HG03460 (cell line): ENCODE measurements at regions not wholly inside any gene's neighbourhood (a gene's known extent, or its start where the extent isn't known, plus 50 kb on each side); places are given as distances from the start of the nearest gene placed in this dataset.
"Not testable (repeated sequence)": the region's sequence is repeated elsewhere in the genome, so short reads cannot be mapped to it uniquely, and the experiment has no call there.

ENCODE experiments used
- ATAC-seq: cut with Tn5 transposase; IDR thresholded peaks from one replicate; pipeline ENCODE4 v1.9.1; 2021; ENCODE audit not compliant: unreplicated experiment

GRCh38 chr12:91773749-91774429, 371.8 kb downstream of the BTG1 start:
- no peak for ATAC-seq

DNA sequence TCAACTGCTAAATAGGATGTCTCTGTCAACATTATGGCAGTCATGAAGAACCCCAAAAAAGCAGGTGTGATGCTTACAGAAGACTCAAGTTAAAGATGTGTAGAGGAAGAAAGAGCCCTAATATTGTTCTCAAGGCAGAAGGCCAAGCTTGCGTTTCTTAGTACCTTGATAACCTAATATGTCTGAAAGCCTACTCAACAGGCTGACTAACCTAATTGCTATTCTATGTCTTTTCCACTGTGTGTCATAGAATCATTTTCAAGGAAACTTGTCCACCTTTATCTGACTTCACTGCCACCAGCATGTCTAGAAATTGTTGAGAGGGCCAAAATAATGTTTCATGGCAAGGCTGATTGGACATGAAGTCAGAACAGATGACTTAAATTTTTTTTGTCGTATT, 373.2 kb downstream of the BTG1 start:
- no peak for ATAC-seq

- ATAC-seq, result no peak
Measured at GRCh38 chr12:91769736-91770135, 375.9 kb downstream of the BTG1 start.

DNA sequence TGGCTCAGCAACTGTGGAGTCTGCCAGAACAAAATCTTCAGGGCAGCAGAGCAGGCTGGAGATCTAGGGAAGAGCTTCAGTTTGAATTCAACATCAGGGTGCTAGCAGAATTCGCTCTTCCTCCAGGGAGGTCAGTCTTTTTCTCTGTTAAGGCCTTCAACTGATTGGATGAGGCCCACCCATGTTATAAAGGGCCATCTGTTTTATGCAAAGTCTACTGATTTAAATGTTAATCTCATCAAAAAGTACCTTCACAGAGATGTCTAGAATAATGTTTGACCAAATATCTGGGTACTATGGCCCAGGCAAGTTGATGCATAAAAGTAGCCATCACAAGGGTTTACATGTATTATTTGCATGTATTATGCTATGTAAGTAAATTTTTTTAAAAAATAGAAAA, 378.4 kb downstream of the BTG1 start:
- ATAC-seq, result no peak

DNA sequence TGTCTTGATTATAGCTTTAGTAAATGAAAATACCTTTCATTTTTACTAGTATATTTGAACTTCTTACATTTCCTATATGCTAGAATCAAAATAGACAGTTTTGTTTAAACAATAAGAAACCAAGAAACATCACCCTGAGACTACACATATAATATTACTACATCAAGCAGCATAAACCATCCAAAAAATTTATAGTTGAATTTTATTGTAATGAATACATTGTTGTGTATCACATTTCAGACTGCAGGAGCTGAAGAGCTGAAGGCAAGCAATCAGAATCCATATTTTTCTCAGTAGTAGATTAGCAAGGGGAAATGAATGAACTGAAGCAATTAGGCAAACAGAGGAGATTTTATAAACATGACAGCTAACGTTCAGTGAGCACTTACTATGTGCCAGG, 379.2 kb downstream of the BTG1 start:
- ATAC-seq, result no peak

DNA sequence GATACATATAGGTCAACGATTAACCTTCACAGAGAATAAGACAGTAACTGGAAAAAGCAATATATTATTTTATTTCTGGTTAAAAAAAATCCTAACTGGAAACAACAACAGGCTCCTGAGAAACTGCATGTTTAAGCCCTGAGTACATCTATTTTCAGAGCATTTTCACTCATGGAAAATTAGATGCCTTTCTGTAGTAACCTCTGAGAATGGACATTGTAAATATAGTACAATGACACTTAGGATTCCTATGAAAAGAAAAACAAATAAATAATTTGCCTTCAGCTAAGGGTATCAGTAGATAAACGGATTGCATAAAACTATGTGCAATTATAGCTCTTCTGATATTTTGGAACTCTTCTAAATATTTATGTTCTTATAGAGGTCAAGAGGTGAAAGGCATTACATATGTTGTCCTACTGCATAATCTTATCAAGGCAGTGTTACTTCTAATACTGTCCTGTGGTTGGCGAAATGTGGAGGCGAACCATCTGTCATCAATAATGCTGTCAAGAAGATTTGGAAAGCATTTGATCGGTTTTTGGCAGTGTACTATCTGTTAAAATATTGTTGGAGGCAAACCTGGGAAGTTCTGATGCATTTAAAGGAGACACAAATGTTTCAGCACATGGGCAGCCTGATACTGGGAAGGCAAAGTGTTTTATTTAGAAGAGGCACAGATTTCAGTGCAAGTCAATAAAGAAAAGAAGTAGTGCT, 381.8 kb downstream of the BTG1 start:
- no peak for ATAC-seq

GRCh38 chr12:91753649-91754048, 392.0 kb downstream of the BTG1 start:
- ATAC-seq, result no peak

DNA sequence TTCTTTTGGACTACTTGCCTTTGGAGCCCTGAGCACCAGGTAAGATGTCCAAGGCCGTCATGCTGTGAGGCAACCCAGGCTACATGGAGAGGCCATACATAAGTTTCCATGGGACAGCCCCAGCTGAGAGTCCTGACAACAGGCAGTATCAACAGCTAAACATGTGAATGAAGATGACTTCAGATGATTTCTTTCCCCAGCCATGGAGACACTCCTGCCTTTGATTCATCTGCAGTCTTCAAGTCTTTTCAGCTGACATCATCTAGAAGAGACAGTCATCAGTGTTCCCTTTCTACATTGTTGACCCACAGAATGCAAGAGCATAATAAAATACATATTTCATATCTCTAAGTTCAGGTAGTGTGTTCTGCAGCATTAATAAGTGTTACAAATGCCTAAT, 398.7 kb downstream of the BTG1 start:
- no peak for ATAC-seq

DNA sequence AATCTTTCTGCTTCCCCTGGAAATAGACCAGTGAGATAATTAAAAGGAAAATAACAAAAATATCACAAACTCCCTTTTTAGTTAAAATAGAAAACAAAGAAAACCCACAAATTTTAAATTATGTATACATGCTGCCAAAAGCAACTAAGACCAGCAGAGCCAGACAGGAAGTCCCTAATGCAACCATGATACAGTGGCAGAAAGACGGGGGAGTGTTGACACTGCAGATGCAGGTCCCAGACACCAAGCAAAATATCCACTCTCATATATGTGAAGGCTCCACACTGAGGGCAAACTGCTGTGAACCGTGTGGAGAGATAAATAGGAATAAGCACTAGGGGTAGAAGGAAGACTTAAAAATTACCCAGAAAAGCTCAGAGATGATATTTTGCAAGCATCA, 401.0 kb downstream of the BTG1 start:
- ATAC-seq, result no peak

DNA sequence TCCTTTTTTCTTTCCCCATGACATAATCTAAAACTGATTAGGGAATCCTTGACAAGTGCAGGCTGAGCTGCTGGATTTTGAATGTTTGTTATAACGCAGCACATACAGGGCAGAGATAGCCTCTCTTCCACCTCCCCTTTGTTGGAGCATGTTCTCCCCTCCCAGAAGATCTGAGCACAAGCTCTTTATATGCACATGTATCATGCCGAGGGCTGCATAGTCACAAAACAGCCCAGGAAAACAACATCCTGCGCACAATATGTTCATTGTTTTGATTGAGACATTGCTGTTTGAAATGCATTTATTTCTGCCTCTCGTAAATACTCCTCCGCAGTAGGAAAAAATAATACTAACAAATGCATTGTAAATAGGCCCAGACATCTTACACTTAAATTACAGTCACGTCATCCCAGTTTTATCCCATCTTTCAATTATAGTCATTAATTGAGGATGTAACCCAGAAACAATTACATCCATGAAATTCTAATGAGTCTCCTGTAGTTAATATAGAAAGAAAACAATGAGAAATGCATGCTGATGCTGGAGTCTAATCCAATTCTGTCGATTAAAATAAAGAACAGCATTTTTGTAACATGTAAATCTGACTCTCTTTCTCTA, 401.8 kb downstream of the BTG1 start:
- ATAC-seq, result no peak

DNA sequence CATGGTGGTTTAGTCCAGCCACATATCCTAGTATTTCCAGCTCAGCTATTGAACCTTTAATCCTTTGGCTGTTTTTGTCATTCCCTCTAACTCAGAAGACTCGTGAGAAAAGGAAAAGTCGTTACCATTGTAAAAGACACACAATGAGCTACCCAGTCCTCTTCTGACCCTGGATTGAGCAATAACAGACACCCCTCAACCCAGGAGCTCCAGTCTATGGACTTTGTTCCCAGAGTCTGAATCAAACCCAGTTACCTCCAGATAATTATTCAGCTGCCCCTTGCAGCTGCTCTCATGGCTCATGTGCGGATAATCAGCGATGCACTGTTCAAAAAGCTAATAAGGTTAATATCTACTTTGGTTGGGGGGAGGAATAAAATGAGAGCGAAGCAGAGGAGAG, 402.4 kb downstream of the BTG1 start:
- ATAC-seq, result no peak

DNA sequence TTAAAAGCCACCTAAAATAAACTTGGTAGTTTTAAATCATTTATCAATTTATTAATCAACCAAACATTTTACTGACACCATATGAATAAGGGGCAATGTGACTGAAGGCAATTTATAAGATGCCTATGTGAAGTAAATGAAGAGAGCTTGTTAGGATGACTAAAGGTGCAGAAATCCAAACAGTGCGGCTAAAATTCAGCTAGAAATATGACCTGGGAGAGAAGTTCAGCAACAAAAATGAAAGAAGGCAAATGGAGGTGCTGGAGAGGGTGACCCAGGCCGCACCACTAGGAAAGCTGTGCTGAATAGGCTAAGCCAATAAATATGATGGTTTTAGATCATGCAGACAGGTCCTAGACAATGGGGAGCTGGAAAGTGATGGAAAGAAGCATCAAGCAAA, 403.7 kb downstream of the BTG1 start:
- no peak for ATAC-seq

DNA sequence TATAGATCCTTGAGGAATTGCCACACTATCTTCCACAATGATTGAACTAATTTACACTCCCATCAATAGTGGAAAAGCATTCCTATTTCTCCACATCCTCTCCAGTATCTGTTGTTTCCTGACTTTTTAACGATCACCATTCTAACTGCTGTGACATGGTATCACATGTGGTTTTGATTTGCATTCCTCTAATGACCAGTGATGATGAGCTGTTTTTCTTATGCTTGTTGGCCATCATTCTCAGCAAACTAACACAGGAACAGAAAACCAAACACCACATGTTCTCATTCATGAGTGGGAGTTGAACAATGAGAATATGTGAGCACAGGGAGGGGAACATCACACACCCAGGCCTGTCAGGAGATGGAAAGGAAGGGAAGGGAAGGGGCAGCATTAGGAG, 411.8 kb downstream of the BTG1 start:
- not testable (repeated sequence) for ATAC-seq

- ATAC-seq, result no peak
Measured at GRCh38 chr12:91732086-91732485, 413.6 kb downstream of the BTG1 start.

DNA sequence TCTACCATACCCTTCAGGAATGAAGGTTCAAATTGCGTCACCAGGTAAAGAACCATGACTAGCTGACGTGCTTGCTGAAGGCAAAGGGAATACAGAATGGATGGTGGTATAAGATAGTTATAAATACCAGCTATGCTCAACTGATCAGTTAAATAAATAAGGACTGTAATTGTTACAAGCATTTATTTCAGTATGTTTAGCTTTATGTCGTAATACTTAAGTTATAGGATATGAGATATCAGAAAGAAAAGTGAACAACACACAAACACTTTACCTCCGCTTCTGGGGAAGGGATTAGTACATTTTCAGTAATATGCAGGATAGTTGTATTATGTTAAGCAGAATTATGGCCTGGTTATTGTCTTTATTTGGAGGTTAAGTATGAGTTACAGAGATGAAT, 416.1 kb downstream of the BTG1 start:
- ATAC-seq, result no peak

DNA sequence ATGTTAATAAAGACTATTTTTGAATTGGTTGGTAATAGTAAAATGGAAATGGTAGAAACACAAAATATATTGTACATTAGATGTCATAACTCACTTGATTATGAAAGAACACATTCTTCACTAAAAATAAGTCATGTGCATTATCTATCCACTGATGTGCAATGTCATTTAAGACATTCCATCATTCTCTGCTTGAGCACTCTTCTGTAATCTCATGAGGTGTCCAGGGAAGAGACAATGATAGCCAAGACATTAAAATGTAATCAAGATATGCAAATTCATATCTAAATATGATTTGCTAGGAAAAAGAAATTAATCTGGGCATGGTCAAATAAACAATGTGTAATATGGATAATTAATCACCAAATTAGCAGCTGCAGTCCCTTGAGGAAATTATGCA, 422.5 kb downstream of the BTG1 start:
- ATAC-seq, result no peak

- ATAC-seq, result no peak
Measured at GRCh38 chr12:91722072-91722471, 423.6 kb downstream of the BTG1 start.

DNA sequence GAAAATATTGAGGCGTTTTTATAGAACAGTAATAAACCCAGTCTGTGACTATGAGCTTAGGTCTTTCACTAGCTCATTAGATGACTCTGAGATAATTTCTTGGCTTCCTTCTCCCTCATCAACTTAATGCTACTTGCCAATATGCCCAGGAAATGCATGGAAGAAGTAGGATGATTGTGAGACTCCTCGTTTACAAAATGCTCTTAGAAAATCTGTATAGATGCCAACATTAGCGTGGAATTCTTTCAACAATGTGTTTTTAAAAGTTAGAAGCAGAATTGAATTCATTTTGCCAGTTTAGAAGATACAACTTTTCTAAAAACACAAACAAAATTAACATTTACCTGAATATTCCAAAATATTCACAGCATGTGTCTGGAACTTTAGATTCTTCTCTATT, 424.6 kb downstream of the BTG1 start:
- ATAC-seq, result no peak

GRCh38 chr12:91718326-91718725, 427.3 kb downstream of the BTG1 start:
- no peak for ATAC-seq

- no peak for ATAC-seq
Measured at GRCh38 chr12:91717804-91718203, 427.8 kb downstream of the BTG1 start.

DNA sequence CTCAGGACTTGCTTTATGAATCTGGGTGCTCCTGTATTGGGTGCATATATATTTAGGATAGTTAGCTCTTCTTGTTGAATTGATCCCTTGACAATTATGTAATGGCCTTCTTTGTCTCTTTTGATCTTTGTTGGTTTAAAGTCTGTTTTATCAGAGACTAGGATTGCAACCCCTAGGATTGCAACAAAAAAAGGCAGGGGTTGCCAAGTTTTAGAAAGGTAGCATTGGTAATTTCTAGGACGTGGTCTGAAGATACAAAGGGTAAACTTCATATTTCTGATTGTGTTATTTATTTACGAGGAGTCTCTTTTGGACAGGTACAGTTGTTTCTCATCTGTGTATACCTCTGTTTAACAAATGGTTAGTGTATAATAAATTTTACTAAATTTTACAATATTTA, 433.7 kb downstream of the BTG1 start:
- not testable (repeated sequence) for ATAC-seq

DNA sequence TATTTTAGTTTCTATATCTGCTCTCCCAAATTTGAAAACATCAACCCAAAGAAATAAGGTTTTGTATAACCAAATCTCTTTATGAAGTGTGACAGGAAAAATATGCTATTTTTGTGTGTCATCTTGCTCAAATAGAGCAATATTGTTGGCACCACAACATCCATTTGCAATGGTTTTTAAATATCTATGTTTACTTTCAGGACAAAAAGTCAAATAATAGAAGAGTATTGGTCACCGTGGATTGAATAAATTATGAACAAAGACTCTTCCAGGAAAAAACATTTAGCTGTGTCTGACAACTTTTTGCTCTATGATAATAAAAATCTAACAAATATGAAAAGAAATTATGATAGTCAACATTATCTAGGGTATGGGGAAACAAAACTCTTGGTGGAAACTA, 439.2 kb downstream of the BTG1 start:
- ATAC-seq, result no peak
